ENCODE measurements at regions not wholly inside any gene's neighbourhood (a gene's known extent, or its start where the extent isn't known, plus 50 kb on each side); places are given as distances from the start of the nearest gene placed in this dataset.

DNA sequence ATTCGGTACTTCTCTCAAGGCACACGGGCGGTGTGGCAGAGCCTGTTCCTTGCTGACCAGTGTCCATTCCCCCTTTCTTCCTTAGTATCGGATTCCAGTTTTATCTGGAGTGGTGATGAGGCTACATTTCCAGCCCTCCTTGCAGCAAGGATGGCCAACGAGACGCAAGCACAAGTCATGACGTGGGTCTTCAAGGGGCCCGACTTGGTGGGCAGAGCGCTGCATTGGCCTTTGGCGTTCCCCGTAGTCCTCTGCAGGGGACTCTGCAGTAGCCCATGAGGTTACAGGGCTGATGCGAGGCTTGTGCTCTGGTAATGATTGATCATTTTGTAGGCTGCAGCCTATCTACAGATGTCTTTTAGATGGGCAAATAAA is 194.5 kb downstream of the OPA1 start:
- Mint-ChIP-seq H3K4me1 (peaks cover 84% of the 10 kb centered on the region), H3K4me3 (no peak overlapping the region), H3K27me3 (ENCODE audit: low read depth) (no peaks in the 10 kb centered on the region)

DNA sequence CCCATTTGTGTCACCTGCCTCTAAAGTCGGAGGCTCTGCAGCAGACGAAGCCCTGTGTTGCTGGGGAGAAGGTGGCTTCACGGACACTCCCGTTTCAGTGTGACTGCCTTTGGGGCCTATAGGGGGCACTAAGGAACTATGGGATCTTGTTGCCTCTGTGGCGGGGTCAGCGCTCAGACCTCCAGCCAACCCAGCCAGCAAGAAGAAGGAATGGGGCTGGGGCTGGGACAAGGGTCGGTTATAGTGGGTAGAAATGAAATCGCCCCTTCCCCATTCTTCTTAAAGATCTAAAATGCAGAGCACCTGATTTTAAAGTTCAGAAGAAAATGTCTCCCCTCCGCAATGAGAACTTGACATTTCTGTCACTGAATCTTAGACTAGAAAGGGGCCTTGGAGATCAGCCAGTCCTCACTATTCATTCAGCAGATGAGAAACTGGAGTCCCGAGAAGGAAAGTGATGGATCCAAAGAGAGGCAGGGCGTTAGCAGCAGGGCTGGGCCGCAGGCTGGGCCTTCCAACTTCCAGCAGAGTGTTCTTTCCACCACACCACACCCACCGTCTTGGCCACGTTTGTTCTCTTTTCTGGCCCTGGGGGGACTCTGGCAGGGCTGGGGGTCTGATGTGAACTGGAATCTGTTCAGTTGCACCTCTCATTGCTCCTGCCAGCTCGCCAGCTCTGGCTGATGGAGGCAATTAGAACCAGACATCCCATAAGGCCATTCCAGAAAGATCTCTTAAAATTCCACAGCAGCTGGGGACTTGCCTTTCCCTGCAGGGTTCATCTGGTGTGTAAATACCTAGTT is 195.4 kb downstream of the OPA1 start:
- no peaks in the 10 kb centered on the region for H3K9me3 Mint-ChIP-seq
- peak in 1 of 2 experiments; percentile 58 for DNase-seq (ENCODE audit: low spot score in 2 of 2, unreplicated experiment in 2 of 2)
- peaks cover 84% of the 10 kb centered on the region for H3K4me1 Mint-ChIP-seq
- peak overlapping the region; percentile 94 for H3K27ac Mint-ChIP-seq
- no peaks in the 10 kb centered on the region for H3K36me3 Mint-ChIP-seq
- TF ChIP-seq, protein P1, sequence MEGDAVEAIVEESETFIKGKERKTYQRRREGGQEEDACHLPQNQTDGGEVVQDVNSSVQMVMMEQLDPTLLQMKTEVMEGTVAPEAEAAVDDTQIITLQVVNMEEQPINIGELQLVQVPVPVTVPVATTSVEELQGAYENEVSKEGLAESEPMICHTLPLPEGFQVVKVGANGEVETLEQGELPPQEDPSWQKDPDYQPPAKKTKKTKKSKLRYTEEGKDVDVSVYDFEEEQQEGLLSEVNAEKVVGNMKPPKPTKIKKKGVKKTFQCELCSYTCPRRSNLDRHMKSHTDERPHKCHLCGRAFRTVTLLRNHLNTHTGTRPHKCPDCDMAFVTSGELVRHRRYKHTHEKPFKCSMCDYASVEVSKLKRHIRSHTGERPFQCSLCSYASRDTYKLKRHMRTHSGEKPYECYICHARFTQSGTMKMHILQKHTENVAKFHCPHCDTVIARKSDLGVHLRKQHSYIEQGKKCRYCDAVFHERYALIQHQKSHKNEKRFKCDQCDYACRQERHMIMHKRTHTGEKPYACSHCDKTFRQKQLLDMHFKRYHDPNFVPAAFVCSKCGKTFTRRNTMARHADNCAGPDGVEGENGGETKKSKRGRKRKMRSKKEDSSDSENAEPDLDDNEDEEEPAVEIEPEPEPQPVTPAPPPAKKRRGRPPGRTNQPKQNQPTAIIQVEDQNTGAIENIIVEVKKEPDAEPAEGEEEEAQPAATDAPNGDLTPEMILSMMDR (IDR thresholded peaks at IDR 0.05; ENCODE audit: unreplicated experiment) = peak; percentile 67
- no peak overlapping the region for H3K4me3 Mint-ChIP-seq
- H3K27me3 Mint-ChIP-seq (ENCODE audit: low read depth) = no peaks in the 10 kb centered on the region

More for the DNA sequence above, 194.5 kb downstream of the OPA1 start:
- peak overlapping the region; percentile 94 for H3K27ac Mint-ChIP-seq
- TF ChIP-seq, protein P1 (IDR thresholded peaks at IDR 0.05; ENCODE audit: unreplicated experiment) = no peak
- H3K36me3 Mint-ChIP-seq = no peaks in the 10 kb centered on the region
- no peaks in the 10 kb centered on the region for H3K9me3 Mint-ChIP-seq
- no peak for DNase-seq (ENCODE audit: low spot score in 2 of 2, unreplicated experiment in 2 of 2)

DNA sequence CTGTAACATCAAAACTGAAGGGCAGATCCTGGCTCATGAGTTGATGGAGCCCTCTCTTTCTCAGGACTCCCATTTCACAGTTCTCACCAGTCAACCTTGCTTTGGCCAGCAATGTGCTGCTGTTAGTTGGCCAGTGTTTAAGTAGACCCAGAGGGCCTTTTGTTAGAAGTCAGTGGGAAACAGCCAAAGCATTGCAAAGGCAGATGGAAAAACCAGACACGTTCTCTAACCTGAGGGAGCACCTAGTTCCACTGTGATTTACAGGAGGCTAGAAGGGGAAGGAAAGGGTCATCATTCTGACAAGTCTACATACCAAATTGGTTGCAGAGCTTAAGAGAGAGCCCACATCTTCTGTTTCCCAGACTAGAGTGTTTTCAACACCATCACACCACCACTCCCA is 196.4 kb downstream of the OPA1 start:
- Mint-ChIP-seq H3K4me1 (peaks cover 84% of the 10 kb centered on the region), H3K9me3 (no peaks in the 10 kb centered on the region), H3K4me3 (no peak overlapping the region), H3K27me3 (ENCODE audit: low read depth) (no peaks in the 10 kb centered on the region), H3K27ac (peak overlapping the region; percentile 40), H3K36me3 (no peaks in the 10 kb centered on the region)
- DNase-seq (ENCODE audit: low spot score in 2 of 2, unreplicated experiment in 2 of 2) = no peak
- TF ChIP-seq, protein P1 (IDR thresholded peaks at IDR 0.05; ENCODE audit: unreplicated experiment) = no peak

DNA sequence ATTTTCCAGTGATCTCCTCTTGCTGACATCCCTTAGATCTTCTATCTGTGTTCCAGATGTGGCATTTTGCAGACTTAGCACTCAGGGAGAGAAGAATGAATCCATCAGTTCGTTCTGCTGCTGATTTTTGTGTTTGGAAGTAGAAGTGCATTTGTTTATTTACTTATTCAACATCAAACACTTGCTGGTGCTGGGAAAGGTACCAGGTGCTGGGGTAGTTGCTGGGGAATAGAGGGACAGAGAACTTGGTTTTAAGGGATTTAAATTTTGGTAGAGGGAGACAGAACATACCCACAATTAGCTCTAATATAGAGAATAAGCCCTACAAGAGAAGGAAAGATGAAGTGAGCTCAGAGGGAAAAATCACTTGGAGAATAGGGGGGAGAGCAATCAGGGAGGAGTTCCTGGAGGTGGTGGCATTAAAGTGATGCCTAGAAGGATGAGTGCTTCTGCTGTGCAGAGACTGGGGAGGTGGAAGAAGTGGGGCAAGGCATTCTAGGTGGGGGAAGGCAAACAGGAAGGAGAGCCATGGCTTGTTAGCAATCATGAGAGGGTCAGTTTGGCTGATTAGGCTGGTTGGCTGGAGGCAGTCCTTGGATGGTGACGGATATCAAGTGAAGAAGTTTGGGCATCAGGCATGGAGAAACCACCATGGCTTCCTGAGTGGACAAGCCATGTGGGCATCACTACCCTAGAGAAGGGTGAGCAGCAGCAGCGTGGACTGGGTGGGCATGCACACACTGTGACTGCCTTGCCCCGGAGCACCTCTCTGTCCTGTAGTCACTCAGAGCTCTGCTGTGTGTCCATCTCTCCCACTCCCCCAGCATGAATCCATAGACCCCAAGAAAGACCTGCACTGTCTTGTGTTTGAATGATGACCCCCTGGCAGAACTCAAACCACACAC is 197.3 kb downstream of the OPA1 start:
- H3K9me3 Mint-ChIP-seq = no peaks in the 10 kb centered on the region
- H3K36me3 Mint-ChIP-seq = no peaks in the 10 kb centered on the region
- DNase-seq (ENCODE audit: low spot score in 2 of 2, unreplicated experiment in 2 of 2) = no peak
- peaks cover 84% of the 10 kb centered on the region for H3K4me1 Mint-ChIP-seq
- TF ChIP-seq, protein P1 (IDR thresholded peaks at IDR 0.05; ENCODE audit: unreplicated experiment) = no peak
- no peak overlapping the region for H3K4me3 Mint-ChIP-seq
- H3K27me3 Mint-ChIP-seq (ENCODE audit: low read depth) = no peaks in the 10 kb centered on the region
- H3K27ac Mint-ChIP-seq = no peak overlapping the region

DNA sequence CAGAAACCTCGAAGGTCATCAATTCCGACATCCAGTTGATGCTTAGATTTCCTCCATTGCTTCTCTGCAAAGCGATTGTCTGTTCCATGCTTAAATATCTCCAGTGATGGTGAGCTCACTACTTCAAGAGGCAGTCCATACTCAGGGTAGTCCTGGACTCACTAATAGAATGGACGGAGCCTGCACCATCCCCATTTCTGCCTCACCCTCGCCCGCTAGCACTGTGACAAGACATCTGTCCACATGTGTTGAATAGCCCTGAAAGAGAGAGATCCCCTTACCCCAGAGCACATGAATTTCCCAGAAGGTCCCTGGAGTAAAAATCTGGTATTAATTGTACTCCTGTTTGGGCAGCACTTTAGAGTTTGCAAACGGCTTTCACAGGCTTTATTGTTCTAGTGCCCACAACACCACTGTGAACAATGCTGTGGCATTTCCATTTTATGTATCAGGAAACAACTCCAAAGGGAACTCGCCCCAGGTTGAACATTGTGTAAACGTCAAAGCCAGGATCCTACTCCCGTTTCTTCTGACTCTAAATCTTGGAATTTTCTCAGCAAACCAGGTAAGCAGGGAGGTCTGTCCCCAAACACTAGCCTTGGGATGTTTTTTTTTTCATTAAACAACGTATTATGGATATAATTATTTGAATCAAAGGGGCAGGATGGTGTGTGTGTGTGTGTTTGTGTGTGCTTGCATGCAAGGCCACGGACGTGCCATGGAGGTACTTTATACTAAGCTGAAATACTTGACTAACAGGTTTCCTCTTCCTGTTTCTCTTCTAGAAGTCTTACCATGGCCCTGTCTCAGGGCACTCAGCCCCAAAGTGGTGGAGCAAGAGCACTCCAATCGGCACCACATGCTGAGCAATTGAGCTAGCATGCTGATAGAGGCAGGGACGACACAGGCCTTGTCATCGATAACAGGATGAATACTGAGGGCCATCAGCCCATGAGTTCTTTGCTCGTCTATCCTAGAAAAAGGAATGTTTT is 198.3 kb downstream of the OPA1 start:
- TF ChIP-seq, protein P1 (IDR thresholded peaks at IDR 0.05; ENCODE audit: unreplicated experiment) = no peak
- H3K27ac Mint-ChIP-seq = peak overlapping the region; percentile 83
- no peak overlapping the region for H3K4me3 Mint-ChIP-seq
- no peak for DNase-seq (ENCODE audit: low spot score in 2 of 2, unreplicated experiment in 2 of 2)
- H3K9me3 Mint-ChIP-seq = no peaks in the 10 kb centered on the region
- no peaks in the 10 kb centered on the region for H3K27me3 Mint-ChIP-seq (ENCODE audit: low read depth)
- H3K36me3 Mint-ChIP-seq = no peaks in the 10 kb centered on the region
- H3K4me1 Mint-ChIP-seq = peaks cover 89% of the 10 kb centered on the region
